Epithelial cell of prostate (primary cell): ENCODE measurements at regions not wholly inside any gene's neighbourhood (a gene's known extent, or its start where the extent isn't known, plus 50 kb on each side); places are given as distances from the start of the nearest gene placed in this dataset.
"Not testable (repeated sequence)": the region's sequence is repeated elsewhere in the genome, so short reads cannot be mapped to it uniquely, and the experiment has no call there.

ENCODE experiments used
- DNase-seq: peaks from one replicate; pipeline ENCODE4 v3.0.0-alpha.2; 2011; ENCODE audit warnings: low read depth, low spot score
- H3K27ac ChIP-seq: fragments of 450-650 bp; 2 replicates; pipeline ENCODE4 v1.5.1; 2017; ENCODE audit warnings: mild to moderate bottlenecking

GRCh38 chr20:30581839-30582238, 675.6 kb upstream of the DEFB115 start:
- H3K27ac ChIP-seq, DNase-seq: not testable (repeated sequence)

DNA sequence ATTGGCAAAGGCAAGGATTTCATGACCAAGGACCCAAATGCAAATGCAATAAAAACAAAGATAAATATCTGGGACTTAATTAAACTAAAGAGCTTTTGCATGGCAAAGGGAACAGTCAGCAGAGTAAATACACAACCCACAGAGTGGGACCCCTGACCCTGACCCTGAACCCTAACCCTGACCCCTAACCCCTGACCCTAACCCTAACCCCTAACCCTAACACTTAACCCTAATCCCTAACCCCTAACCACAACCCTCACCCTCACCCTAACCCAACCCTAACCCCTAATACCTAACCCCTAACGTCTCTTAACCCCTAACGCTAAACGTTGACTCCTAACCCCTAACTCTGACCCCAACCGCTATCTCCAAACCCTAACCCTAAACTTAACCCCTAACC, 673.1 kb upstream of the DEFB115 start:
- DNase-seq, H3K27ac ChIP-seq: not testable (repeated sequence)

DNA sequence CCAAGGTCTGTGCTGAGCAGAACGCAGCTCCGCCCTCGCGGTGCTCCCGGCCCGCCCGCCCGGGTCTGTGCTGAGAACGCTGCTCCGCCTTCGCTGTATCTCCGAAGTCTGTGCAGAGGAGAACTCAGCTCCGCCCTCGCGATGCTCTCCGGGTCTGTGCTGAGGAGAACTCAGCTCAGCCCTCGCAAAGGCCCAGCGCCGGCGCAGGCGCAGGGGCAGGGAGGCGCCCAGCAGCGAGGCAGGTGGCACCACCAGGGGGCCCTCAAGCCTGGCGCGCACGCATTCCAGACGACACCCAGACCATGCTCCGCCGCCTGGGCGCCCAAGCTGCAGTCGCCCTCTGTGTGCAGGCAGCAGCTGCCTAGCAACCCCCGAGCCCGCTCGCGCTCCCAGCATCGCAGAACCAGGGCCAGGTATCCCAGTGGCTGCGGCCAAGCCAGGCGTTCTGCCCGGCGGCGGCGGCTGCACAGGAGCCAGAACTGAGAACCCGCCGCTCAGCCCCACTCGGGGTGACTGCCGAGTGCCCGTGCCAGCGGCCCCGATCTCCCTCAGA, 672.1 kb upstream of the DEFB115 start:
- DNase-seq, H3K27ac ChIP-seq: not testable (repeated sequence)

GRCh38 chr20:30586178-30586577, 671.3 kb upstream of the DEFB115 start:
- not testable (repeated sequence) for H3K27ac ChIP-seq, DNase-seq

GRCh38 chr20:30593572-30593971, 663.9 kb upstream of the DEFB115 start:
- no peak for DNase-seq
- no peak overlapping the region for H3K27ac ChIP-seq

DNA sequence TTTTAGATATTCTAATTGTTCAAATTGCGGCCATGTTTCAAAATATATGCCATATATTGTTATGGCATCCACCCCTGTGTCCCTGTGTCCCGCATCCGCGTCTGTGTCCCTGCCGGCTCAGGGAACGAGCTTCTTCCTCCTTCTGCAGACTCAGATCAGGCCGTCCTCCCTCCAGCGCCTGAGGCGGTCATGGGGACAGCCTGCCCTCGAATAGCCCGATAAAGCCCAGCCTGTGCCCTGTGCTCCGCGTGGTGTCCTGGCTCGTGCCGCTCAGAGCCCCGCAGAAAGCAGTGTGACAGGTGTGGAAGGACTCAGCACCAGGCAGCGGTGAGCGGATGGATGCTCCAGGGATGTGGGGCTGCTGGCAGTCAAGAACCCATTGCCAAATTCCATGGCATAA, 663.4 kb upstream of the DEFB115 start:
- H3K27ac ChIP-seq = no peak overlapping the region
- no peak for DNase-seq

DNA sequence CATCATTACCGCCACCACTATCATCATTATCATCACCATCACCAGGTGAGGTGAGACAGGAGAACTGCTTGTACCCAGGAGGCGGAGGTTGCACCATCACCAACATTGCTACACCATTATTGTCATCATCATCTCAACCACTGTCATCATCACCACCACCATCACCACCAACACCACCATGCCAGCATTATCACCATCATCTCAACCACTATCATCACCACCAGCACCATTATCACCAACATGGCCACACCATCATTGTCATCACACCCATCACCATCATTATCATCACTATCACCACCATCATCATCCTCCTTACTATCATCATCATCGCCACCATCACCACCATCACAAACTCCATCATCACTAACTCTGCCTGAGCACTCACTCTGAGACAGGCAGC, 661.8 kb upstream of the DEFB115 start:
- no peak for DNase-seq
- no peak overlapping the region for H3K27ac ChIP-seq

GRCh38 chr20:30597429-30597828, 660.0 kb upstream of the DEFB115 start:
- not testable (repeated sequence) for H3K27ac ChIP-seq

GRCh38 chr20:30598460-30599230, 658.8 kb upstream of the DEFB115 start:
- no peak for DNase-seq
- H3K27ac ChIP-seq = no peak overlapping the region

More at GRCh38 chr20:30597429-30597828, 660.0 kb upstream of the DEFB115 start:
- not testable (repeated sequence) for DNase-seq

GRCh38 chr20:30599990-30600389, 657.5 kb upstream of the DEFB115 start:
- H3K27ac ChIP-seq = no peak overlapping the region
- no peak for DNase-seq

- DNase-seq = no peak
- H3K27ac ChIP-seq = no peak overlapping the region
These were observed 655.5 kb upstream of the DEFB115 start for GRCh38 chr20:30601974-30602373.

- DNase-seq = no peak
- no peak overlapping the region for H3K27ac ChIP-seq
These were observed 655.0 kb upstream of the DEFB115 start for GRCh38 chr20:30602424-30602823.

DNA sequence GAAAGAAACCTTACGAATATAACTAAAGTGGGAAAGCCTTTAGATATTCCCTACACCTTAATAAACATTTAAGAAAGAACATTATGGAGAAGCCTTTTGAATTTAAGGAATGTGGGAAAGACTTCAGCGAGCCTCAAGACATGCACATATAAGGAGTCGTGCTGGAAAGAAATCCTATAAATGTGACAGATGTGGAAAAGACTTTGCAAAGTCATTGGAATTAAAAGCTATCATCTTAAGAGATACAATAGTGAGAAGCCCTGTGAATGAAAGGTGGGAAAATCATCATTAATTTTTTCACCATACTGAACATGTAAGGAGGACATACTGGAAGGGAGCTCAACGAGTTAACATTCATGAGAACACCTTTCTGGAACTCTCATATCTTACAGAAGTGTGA, 650.5 kb upstream of the DEFB115 start:
- no peak for DNase-seq
- no peak overlapping the region for H3K27ac ChIP-seq

DNA sequence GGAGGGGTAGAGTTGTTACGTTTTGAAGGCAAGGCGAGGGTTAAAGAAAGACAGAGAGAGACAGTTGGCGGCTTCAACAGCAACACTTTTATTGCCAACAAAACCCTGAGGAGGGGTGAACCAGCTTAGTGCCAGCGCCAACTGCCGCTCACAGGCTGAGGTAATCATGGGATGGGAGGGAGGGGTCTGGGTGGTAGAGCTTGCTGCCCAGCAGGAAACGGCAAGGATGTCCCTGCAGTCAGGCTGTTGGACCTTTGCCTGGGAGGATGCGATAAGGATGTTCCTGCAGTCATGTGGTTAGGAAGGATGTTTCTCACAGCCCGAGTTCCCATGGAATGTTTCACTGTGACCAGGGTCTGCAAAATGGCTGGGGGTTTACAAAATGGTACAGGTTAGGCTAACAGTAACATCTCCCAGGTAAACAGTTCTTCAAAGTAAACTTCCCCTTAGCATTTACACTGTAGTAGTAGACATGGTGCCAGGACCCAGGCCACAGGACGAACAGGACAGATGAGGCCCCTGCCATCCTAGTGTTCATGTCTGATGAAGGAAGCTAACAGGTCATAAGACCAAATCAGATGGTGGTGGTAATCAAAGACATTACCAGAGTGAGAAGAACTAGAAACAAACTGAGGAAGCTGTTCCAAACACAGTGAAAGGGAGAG, 647.3 kb upstream of the DEFB115 start:
- no peak for DNase-seq
- H3K27ac ChIP-seq = no peak overlapping the region

GRCh38 chr20:30610751-30611150, 646.7 kb upstream of the DEFB115 start:
- no peak overlapping the region for H3K27ac ChIP-seq
- DNase-seq = no peak

DNA sequence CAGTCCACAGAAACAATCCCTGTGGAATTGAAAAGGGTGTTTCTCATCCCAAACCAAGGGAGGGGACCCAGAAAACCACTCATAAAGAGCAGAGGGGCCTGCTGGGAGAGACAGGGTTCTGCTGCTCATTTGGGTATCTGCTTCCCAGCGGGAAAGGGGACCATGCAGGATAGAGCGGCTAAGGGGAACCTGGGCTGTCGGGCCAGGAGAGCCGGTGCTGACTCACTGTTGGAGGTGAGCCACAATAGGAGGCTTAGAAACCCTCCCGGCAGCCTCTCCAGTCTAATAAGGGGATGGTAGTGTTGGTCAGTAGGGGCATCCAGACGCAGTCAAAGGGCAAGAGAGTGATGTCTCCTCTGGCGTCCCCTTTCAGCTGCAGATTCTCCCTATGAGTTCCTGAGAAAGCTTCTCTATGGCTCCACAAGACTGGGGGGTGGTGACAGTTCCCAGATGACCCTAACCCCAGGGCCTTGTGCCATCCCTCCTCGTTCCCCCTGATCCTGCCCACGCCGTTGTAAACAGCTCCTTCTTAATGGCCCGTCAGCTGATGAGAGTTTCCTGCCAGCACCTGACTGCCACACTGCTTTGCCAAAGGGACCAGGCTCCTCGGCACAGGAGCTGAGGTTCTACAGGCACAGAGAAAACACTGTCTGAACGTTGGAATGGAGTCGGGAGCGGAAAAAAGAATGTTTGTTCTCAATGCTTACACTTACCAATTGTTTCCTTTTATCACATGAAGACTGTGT, 646.1 kb upstream of the DEFB115 start:
- DNase-seq = no peak
- H3K27ac ChIP-seq = no peak overlapping the region

DNA sequence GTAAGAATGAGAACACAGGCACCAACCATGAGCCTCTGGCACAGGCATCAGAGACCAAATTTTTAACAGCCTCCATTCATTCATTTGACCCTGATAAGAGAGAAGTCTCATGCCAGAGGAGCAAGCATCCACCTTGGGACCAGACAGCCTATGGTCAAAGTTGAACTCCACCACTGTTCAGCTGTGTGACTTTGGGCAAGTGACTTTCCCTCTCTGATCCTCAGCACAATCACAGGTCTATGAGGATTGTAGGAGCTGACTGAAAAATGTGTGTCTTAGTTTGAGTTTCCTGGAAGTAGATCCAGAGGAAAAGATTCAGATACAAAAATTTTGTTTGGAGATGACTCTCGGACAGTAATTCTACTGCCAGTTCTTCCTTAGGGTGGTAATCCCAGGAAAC, 645.1 kb upstream of the DEFB115 start:
- H3K27ac ChIP-seq = no peak overlapping the region
- no peak for DNase-seq

GRCh38 chr20:30621346-30621745, 636.1 kb upstream of the DEFB115 start:
- peak overlapping the region; percentile 4 for H3K27ac ChIP-seq
- peak; percentile 18 for DNase-seq

GRCh38 chr20:30624310-30624709, 633.2 kb upstream of the DEFB115 start:
- DNase-seq, H3K27ac ChIP-seq: not testable (repeated sequence)

GRCh38 chr20:30629376-30629775, 628.1 kb upstream of the DEFB115 start:
- not testable (repeated sequence) for DNase-seq, H3K27ac ChIP-seq

- no peak overlapping the region for H3K27ac ChIP-seq
These were observed 626.7 kb upstream of the DEFB115 start for GRCh38 chr20:30630761-30631160.

More at GRCh38 chr20:30630761-30631160, 626.7 kb upstream of the DEFB115 start:
- DNase-seq = no peak
